IPS-NIHi11 (cell line): ENCODE measurements at regions not wholly inside any gene's neighbourhood (a gene's known extent, or its start where the extent isn't known, plus 50 kb on each side); places are given as distances from the start of the nearest gene placed in this dataset.
A peak's percentile ranks its signal among the peaks of the same experiment; 100 is the strongest.
"Not testable (repeated sequence)": the region's sequence is repeated elsewhere in the genome, so short reads cannot be mapped to it uniquely, and the experiment has no call there.

Experiments used
- DNase-seq: peaks from one replicate; pipeline ENCODE4 v3.0.0; 2012; ENCODE audit warnings: mixed read lengths, low spot score

GRCh38 chr1:234920136-234920842 lies 208.3 kb downstream of the TOMM20 start:
- no peak for DNase-seq

DNA sequence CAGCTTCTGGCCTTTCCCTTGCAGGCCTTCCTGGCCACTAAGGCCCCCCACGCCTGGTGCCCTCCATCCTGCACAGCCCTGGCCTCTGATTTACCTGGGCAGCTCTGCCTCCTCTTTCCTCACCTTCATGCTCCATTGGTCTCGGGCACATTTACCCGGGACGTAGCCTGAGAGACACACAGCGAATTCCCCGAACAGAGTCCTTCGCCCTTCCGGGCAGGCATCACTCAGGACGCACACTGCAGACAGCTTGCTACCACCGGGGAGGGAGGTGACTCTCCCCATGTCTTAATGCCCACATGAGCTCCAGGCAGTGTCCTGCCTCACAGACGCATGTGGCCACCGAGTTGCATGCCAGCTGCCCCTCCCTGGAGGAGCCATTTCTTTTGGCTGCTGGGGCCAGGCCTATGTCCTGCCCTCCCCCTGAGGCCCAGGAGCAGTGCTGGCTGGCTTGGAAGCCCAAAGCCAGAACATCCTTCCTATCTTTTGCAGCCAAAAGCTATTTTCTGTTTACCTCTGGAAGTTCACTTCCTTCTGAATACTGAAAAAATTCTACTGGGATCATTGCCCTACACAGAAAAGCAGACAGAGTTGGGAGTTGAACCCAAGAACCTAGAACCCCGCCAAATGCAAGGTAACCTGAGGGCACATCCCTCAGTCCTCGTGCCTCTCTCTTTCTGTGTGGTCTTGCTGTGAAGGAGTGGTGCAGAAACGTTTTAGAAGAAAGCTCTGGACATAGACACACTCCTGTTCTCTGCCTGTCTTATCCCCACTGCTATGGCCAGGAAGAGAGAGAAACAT lies 209.5 kb downstream of the TOMM20 start:
- no peak for DNase-seq

GRCh38 chr1:234918181-234918841 lies 210.3 kb downstream of the TOMM20 start:
- DNase-seq: peak; percentile 20

DNA sequence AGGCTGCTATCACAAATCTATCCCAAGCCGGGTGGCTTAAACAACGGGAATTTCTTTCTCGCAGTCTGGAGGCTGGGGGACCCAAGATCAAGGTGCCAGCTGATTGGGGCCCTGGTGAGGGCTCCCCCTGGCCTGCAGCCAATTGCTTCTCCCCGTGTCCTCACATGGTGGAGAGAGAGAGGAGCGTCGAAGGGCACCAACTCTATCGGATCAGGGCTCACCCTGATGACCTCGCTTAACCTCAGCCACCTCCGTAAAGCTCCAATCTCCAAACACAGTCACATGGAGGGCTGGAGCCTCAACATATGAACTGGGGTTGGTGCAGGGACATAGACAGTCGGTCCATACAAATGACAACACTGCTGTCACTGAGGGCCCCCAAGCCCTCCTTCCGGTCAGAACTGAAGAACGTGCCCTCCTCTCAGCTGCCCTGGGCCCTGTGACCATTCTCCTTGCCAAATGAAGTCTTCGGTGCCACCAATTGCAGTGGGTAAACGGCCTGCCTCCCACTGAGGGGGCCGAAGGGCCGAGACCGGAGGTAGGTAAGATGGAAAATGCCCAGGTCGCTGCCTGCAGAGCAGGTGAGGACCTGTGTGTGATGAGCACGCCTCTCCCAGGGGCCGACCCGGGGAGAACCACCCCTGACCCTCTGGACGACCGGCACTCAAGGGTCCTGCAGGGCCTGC lies 211.0 kb downstream of the TOMM20 start:
- DNase-seq: no peak

GRCh38 chr1:234916840-234917239 lies 211.8 kb downstream of the TOMM20 start:
- DNase-seq: no peak

GRCh38 chr1:234915924-234916675 lies 212.5 kb downstream of the TOMM20 start:
- no peak for DNase-seq

DNA sequence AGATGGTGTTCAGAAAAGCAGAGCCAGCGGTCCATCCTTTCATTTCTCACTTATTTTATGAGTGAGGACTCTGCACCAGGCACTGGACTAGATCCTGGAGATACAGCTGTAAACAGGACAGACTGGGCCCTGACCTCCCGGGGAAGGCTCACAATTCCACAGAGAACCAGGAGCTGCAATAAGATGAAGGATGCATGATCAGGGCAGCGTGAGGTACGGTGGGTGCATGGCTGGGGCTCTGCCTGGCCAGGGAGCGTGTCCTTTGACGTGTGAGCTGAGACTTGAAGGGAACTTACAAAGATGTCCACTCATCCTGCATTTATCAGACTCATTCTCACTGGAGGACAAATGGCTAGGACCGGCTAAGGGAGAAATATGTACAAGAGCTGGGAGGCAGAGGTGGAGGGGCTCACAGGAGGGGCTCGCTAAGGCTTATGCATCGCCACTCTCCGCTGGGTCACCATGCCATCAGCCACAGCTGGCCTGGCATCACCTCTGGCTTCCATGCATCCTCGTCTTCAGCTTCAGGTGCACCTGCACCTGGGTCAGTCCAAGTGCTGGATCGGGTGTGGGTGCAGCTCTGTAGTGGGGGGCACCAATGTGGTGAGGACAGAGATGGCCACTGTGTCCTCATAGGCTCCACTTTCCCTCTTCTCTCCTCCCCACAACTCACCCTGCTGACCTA lies 213.9 kb downstream of the TOMM20 start:
- DNase-seq: no peak

GRCh38 chr1:234913771-234914170 lies 214.9 kb downstream of the TOMM20 start:
- DNase-seq: peak; percentile 35

- no peak for DNase-seq
These were observed 215.4 kb downstream of the TOMM20 start for GRCh38 chr1:234913278-234913649.

DNA sequence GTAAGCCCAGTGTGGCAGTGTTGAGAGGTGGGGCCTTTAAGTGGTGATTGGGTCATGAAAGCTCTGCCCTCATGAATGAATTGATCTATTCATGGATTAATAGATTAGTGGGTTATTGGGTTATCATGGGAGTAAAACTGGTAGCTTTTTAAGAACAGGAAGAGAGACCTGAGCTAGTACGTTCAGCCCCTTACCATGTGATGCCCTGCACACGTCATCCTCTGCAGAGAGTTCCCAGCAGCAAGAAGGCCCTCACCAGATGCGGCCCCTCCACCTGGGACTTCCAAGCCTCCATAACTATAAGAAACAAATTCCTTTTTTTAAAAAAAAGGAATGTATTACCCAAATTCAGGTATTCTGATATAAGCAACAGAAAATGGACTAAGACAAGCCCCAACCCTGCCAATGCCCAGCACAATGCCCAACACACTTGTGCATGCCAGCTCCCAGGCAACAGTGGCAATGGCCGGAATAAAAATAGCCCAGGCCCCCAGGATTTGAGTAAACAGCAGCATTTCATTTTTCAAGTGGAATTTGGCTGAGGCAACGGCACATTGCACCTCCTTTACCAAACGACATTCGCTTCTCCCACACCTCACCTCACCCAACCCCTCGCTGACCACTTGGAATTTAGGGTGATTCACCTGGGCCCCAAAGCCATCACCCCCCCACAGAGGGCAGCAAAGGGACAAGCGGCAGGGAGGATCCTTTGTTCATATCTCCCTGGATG lies 215.9 kb downstream of the TOMM20 start:
- DNase-seq: peak; percentile 25

DNA sequence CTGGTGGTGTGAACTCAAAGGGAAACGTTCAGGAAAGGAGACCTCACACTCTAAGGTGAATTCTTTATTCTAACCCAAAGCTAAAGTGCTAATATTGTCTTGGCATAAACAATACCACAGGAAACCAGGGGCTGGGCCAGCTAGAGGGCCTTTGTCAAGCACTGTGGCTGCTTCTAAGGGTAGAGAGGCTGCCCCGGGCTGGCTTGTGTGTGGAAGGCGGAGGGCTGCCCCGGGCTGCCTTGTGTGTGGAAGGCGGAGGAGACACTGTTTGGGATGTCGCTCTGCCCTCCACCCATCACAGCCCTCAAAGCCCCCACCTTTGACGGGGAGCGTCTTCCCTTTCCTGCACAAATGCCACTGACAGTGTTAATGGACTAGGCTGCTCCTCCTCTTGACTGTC lies 216.8 kb downstream of the TOMM20 start:
- peak; percentile 28 for DNase-seq

DNA sequence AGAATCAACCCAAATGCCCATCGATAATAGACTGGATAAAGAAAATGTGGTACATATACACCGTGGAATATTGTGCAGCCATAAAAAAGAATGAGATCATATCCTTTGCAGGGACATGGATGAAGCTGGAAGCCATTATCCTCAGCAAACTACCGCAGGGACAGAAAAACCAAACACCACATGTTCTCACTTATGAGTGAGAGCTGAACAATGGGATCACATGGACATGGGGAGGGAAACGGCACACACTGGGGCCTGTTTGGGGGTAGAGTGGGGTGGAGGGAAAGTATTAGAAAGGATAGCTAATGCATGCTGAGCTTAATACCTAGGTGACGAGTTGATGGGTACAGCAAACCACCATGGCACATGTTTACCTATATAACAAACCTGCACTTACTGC lies 217.5 kb downstream of the TOMM20 start:
- DNase-seq: not testable (repeated sequence)

- DNase-seq: no peak
These were observed 218.8 kb downstream of the TOMM20 start for GRCh38 chr1:234909851-234910250.

GRCh38 chr1:234909307-234909810 lies 219.3 kb downstream of the TOMM20 start:
- DNase-seq: no peak

DNA sequence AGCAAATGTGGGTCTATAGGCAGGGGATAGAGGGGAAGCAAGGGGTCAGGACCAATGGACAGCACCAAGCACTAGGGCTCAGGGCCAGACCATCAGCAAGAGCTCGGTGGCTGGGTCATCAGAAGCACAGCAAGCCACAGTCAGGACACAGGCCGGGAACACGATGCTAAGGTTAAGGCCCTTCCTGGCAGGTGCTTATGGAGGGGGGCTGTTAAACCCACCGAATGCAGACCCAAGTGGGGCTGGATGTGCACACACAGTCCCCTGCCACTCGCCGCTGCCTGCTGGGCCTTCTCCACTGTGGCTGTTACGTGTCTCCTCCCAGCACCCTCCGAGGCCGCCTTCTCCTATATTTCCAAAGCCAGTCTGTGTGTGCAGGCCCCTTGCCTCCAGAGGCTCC lies 220.1 kb downstream of the TOMM20 start:
- no peak for DNase-seq

- no peak for DNase-seq
These were observed 220.7 kb downstream of the TOMM20 start for GRCh38 chr1:234907940-234908405.

- no peak for DNase-seq
These were observed 221.3 kb downstream of the TOMM20 start for GRCh38 chr1:234907208-234907939.

GRCh38 chr1:234906654-234907053 lies 222.0 kb downstream of the TOMM20 start:
- no peak for DNase-seq
